CD14-positive monocyte (primary cell): ENCODE measurements at regions not wholly inside any gene's neighbourhood (a gene's known extent, or its start where the extent isn't known, plus 50 kb on each side); places are given as distances from the start of the nearest gene placed in this dataset.

Source experiments
- DNase-seq, 3 donors: peaks; one replicate each; pipeline ENCODE4 v3.0.0-alpha.2; 2011 to 2022
- H2AFZ ChIP-seq: 2 replicates; pipeline ENCODE4 v1.6.0; 2012; ENCODE audit warnings: mild to moderate bottlenecking, low read depth, low read length, inconsistent platforms; ENCODE audit not compliant: insufficient read depth, poor library complexity, severe bottlenecking
- H3K27ac ChIP-seq, 2 donors: 1 replicate in 1 of 2; 2 replicates in 1 of 2; pipeline ENCODE4 v1.5.1; 2012 to 2013; ENCODE audit warnings: low read length in 2 of 2, control low read depth in 1 of 2, inconsistent platforms in 1 of 2, low read depth in 1 of 2, mild to moderate bottlenecking in 1 of 2
- H3K27me3 ChIP-seq, 2 donors: one replicate each; pipeline versions ENCODE4 v1.6.0 to v1.6.1; 2011 to 2013; ENCODE audit warnings: low read length in 2 of 2; ENCODE audit not compliant: control insufficient read depth in 2 of 2, insufficient read depth in 2 of 2
- H3K36me3 ChIP-seq, 2 donors: replicated peaks in 1 of 2; 1 replicate in 1 of 2; 2 replicates in 1 of 2; pipeline versions ENCODE4 v1.5.1 to v1.6.1; 2012 to 2013; ENCODE audit warnings: low read length in 2 of 2, control low read depth in 1 of 2, inconsistent platforms in 1 of 2, mild to moderate bottlenecking in 1 of 2; ENCODE audit not compliant: insufficient read depth in 2 of 2, control insufficient read depth in 1 of 2
- H3K4me1 ChIP-seq, 2 donors: 1 replicate in 1 of 2; 2 replicates in 1 of 2; pipeline versions ENCODE4 v1.5.1 to v1.6.1; 2012 to 2013; ENCODE audit warnings: low read length in 2 of 2, control low read depth in 1 of 2, inconsistent platforms in 1 of 2, mild to moderate bottlenecking in 1 of 2, moderate library complexity in 1 of 2; ENCODE audit not compliant: insufficient read depth in 2 of 2, control insufficient read depth in 1 of 2
- H3K4me2 ChIP-seq: replicated peaks from 2 replicates; pipeline ENCODE3; 2012; ENCODE audit warnings: low read length, moderate library complexity, mild to moderate bottlenecking; ENCODE audit not compliant: poor library complexity, severe bottlenecking; ENCODE audit errors: extremely low read depth
- H3K4me3 ChIP-seq, 3 experiments: fragments of 200-600 bp in 1 of 3; sonication (generic) in 1 of 3; replicated peaks in 1 of 3; 1 replicate in 2 of 3; 2 replicates in 1 of 3; pipeline ENCODE4 v1.5.1; 2011 to 2013; ENCODE audit warnings: low read length in 3 of 3, mild to moderate bottlenecking in 3 of 3, control low read depth in 2 of 3, low read depth in 2 of 3, inconsistent platforms in 1 of 3, moderate library complexity in 1 of 3
- H3K79me2 ChIP-seq: 2 replicates; pipeline ENCODE4 v1.6.0; 2012; ENCODE audit warnings: mild to moderate bottlenecking, control low read depth, inconsistent platforms, low read length, moderate library complexity; ENCODE audit not compliant: insufficient read depth
- H3K9ac ChIP-seq: 2 replicates; pipeline ENCODE4 v1.6.0; 2017; ENCODE audit warnings: low read length, mild to moderate bottlenecking; ENCODE audit not compliant: insufficient read depth, poor library complexity, severe bottlenecking
- H3K9me3 ChIP-seq, 2 donors: replicated peaks in 1 of 2; 1 replicate in 1 of 2; 2 replicates in 1 of 2; pipeline versions ENCODE4 v1.5.1 to v1.6.1; 2012 to 2013; ENCODE audit warnings: low read length in 2 of 2, control low read depth in 1 of 2; ENCODE audit not compliant: control insufficient read depth in 1 of 2, insufficient read depth in 1 of 2
- H4K20me1 ChIP-seq: 2 replicates; pipeline ENCODE4 v1.6.0; 2012; ENCODE audit warnings: mild to moderate bottlenecking, low read length, control low read depth, moderate library complexity; ENCODE audit not compliant: insufficient read depth
- H3K27ac Mint-ChIP-seq, 7 donors: one replicate each; pipeline ENCODE4 v1.8.0; 2020; ENCODE audit warnings: mild to moderate bottlenecking in 7 of 7, mixed read lengths in 7 of 7, moderate library complexity in 6 of 7, inconsistent platforms in 2 of 7
- H3K27me3 Mint-ChIP-seq, 3 donors: one replicate each; pipeline ENCODE4 v1.8.0; 2021 to 2022; ENCODE audit warnings: low read depth in 3 of 3, mild to moderate bottlenecking in 3 of 3, mixed read lengths in 3 of 3, moderate library complexity in 3 of 3, inconsistent platforms in 1 of 3
- H3K36me3 Mint-ChIP-seq, 2 donors: one replicate each; pipeline ENCODE4 v1.8.0; 2020; ENCODE audit warnings: mixed read lengths in 2 of 2, inconsistent platforms in 1 of 2, mild to moderate bottlenecking in 1 of 2
- H3K4me1 Mint-ChIP-seq: one replicate; pipeline ENCODE4 v1.8.0; 2020; ENCODE audit warnings: mild to moderate bottlenecking, mixed read lengths
- H3K4me3 Mint-ChIP-seq, 2 donors: one replicate each; pipeline ENCODE4 v1.8.0; 2020; ENCODE audit warnings: mild to moderate bottlenecking in 2 of 2, mixed read lengths in 2 of 2, moderate library complexity in 1 of 2
- H3K9me3 Mint-ChIP-seq, 7 donors: one replicate each; pipeline ENCODE4 v1.8.0; 2020 to 2022; ENCODE audit warnings: mixed read lengths in 7 of 7, mild to moderate bottlenecking in 6 of 7, moderate library complexity in 6 of 7, inconsistent platforms in 2 of 7
- CTCF ChIP-seq: fragments of 200-600 bp; IDR thresholded peaks from one replicate; pipeline ENCODE4 v1.8.0; 2022; ENCODE audit warnings: antibody characterized with exemption, mild to moderate bottlenecking
- WGBS: methylation state at CpG from one replicate; pipeline ENCODE4 v1.1.5; 2013; ENCODE audit warnings: missing lambda C conversion rate; ENCODE audit not compliant: insufficient coverage; 5-methylcytosine and 5-hydroxymethylcytosine counted together
- intact Hi-C, 2 donors: fragments of 100-400 bp; cut with micrococcal nuclease; formaldehyde crosslinking; loops; one replicate each; pipeline versions ENCODE4 v1.15.0 to v1.15.1; 2023

GRCh38 chr3:107188262-107188661 is 189.0 kb upstream of the CCDC54 start:
- WGBS: no CpG with 5 or more reads among the region's 2 CpGs
- no peaks in the 10 kb centered on the region for H3K27me3 ChIP-seq
- no peaks in the 10 kb centered on the region for H3K36me3 Mint-ChIP-seq
- no peaks in the 10 kb centered on the region for H3K79me2 ChIP-seq
- no peak overlapping the region for H3K27ac ChIP-seq
- no peak overlapping the region for H3K4me2 ChIP-seq
- intact Hi-C loops: no loop called here
- no peak overlapping the region for H3K9ac ChIP-seq
- H3K9me3 Mint-ChIP-seq: peaks cover 0 to 7% (median 0%) of the 10 kb centered on the region in 7 donors
- no peak overlapping the region for H3K4me3 Mint-ChIP-seq
- H3K9me3 ChIP-seq: no peaks in the 10 kb centered on the region
- no peak overlapping the region for H3K27ac Mint-ChIP-seq
- no peaks in the 10 kb centered on the region for H3K4me1 Mint-ChIP-seq
- H3K4me3 ChIP-seq: no peak overlapping the region
- H3K36me3 ChIP-seq: no peaks in the 10 kb centered on the region
- DNase-seq: no peak
- H4K20me1 ChIP-seq: no peaks in the 10 kb centered on the region
- no peaks in the 10 kb centered on the region for H3K27me3 Mint-ChIP-seq
- H2AFZ ChIP-seq: no peak overlapping the region
- no peaks in the 10 kb centered on the region for H3K4me1 ChIP-seq
- TF ChIP-seq CTCF: no peak

- Mint-ChIP-seq H3K36me3 (no peaks in the 10 kb centered on the region), H3K4me3 (no peak overlapping the region), H3K4me1 (no peaks in the 10 kb centered on the region), H3K27ac (no peak overlapping the region), H3K9me3 (peaks cover 0 to 7% (median 0%) of the 10 kb centered on the region in 7 donors), H3K27me3 (no peaks in the 10 kb centered on the region)
- TF ChIP-seq CTCF: no peak
- Histone ChIP-seq H3K79me2 (no peaks in the 10 kb centered on the region), H3K9ac (no peak overlapping the region), H3K4me3 (no peak overlapping the region), H3K4me1 (no peaks in the 10 kb centered on the region), H3K27me3 (no peaks in the 10 kb centered on the region), H3K4me2 (no peak overlapping the region), H3K9me3 (no peaks in the 10 kb centered on the region), H3K27ac (no peak overlapping the region), H4K20me1 (no peaks in the 10 kb centered on the region), H3K36me3 (no peaks in the 10 kb centered on the region), H2AFZ (no peak overlapping the region)
- 83% methylated on average over 2 of the region's 2 CpGs for WGBS
- intact Hi-C loops: no loop called here
- no peak for DNase-seq
Observed at GRCh38 chr3:107189158-107189791, 188.0 kb upstream of the CCDC54 start.
